ENCODE measurements at regions not wholly inside any gene's neighbourhood (a gene's known extent, or its start where the extent isn't known, plus 50 kb on each side); places are given as distances from the start of the nearest gene placed in this dataset.

GRCh38 chr21:25466470-25466869 is 140.8 kb downstream of the MRPL39 start:
- TF ChIP-seq, protein P1, sequence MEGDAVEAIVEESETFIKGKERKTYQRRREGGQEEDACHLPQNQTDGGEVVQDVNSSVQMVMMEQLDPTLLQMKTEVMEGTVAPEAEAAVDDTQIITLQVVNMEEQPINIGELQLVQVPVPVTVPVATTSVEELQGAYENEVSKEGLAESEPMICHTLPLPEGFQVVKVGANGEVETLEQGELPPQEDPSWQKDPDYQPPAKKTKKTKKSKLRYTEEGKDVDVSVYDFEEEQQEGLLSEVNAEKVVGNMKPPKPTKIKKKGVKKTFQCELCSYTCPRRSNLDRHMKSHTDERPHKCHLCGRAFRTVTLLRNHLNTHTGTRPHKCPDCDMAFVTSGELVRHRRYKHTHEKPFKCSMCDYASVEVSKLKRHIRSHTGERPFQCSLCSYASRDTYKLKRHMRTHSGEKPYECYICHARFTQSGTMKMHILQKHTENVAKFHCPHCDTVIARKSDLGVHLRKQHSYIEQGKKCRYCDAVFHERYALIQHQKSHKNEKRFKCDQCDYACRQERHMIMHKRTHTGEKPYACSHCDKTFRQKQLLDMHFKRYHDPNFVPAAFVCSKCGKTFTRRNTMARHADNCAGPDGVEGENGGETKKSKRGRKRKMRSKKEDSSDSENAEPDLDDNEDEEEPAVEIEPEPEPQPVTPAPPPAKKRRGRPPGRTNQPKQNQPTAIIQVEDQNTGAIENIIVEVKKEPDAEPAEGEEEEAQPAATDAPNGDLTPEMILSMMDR (IDR thresholded peaks at IDR 0.05), result no peak
- TF ChIP-seq POLR2A (IDR thresholded peaks at IDR 0.05) (no peak), POLR2AphosphoS5 (IDR thresholded peaks at IDR 0.05) (no peak), EP300 (IDR thresholded peaks at IDR 0.05) (no peak)
